WERI-Rb-1 (cell line): ENCODE measurements at regions not wholly inside any gene's neighbourhood (a gene's known extent, or its start where the extent isn't known, plus 50 kb on each side); places are given as distances from the start of the nearest gene placed in this dataset.

Source experiments
- DNase-seq: peaks from one replicate; pipeline ENCODE4 v3.0.0-alpha.2; 2020
- H3K27ac ChIP-seq: fragments of 250-450 bp; sonication (Bioruptor Pico); 2 replicates; pipeline ENCODE4 v1.5.1; 2020; ENCODE audit warnings: mild to moderate bottlenecking, moderate library complexity
- H3K27me3 ChIP-seq: fragments of 250-450 bp; sonication (Bioruptor Pico); 2 replicates; pipeline ENCODE4 v1.5.1; 2021; ENCODE audit warnings: mild to moderate bottlenecking, low read depth, moderate library complexity; ENCODE audit not compliant: insufficient read depth, severe bottlenecking
- H3K36me3 ChIP-seq: fragments of 250-450 bp; sonication (Bioruptor Pico); 2 replicates; pipeline ENCODE4 v1.5.1; 2020; ENCODE audit warnings: mild to moderate bottlenecking, moderate library complexity
- H3K4me3 ChIP-seq: 2 replicates; pipeline ENCODE4 v1.5.1; 2011; ENCODE audit warnings: low read depth, mild to moderate bottlenecking, control low read depth, low read length
- H3K9me3 ChIP-seq: fragments of 250-450 bp; sonication (Bioruptor Pico); 2 replicates; pipeline ENCODE4 v1.5.1; 2021; ENCODE audit warnings: mild to moderate bottlenecking, moderate library complexity; ENCODE audit not compliant: severe bottlenecking
- CTCF ChIP-seq: IDR thresholded peaks from 2 replicates; pipeline ENCODE4 v1.5.1; 2011; ENCODE audit warnings: low read depth, mild to moderate bottlenecking, control low read depth, inconsistent platforms, low read length

- no peaks in the 10 kb centered on the region for H3K27me3 ChIP-seq
- no peaks in the 10 kb centered on the region for H3K9me3 ChIP-seq
- no peaks in the 10 kb centered on the region for H3K36me3 ChIP-seq
- TF ChIP-seq CTCF: no peak
- H3K27ac ChIP-seq: no peak overlapping the region
- H3K4me3 ChIP-seq: no peak overlapping the region
- DNase-seq: no peak
Measured at GRCh38 chr1:193730017-193730416, 543.6 kb upstream of the B3GALT2 start.

DNA sequence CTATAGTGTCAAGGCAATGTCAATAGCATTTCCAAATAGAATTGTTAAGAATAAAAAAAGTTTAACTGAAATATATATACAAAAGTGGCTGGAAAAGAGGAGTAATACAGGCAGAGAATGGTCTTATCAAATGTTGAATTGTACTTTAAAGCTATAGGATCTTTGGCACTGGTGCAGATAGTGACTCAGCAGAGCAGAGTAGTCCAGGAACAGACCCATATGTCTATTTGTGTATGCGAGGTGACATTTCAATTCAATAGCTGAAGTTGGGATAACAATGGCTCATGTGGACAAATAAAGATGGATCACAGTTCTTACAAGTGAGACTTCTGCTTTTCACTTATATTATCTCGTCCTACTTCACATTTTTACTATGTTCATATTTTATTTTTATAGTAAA, 543.0 kb upstream of the B3GALT2 start:
- H3K36me3 ChIP-seq: no peaks in the 10 kb centered on the region
- H3K27me3 ChIP-seq: no peaks in the 10 kb centered on the region
- no peaks in the 10 kb centered on the region for H3K9me3 ChIP-seq
- no peak overlapping the region for H3K27ac ChIP-seq
- no peak for TF ChIP-seq CTCF
- DNase-seq: no peak
- H3K4me3 ChIP-seq: no peak overlapping the region

DNA sequence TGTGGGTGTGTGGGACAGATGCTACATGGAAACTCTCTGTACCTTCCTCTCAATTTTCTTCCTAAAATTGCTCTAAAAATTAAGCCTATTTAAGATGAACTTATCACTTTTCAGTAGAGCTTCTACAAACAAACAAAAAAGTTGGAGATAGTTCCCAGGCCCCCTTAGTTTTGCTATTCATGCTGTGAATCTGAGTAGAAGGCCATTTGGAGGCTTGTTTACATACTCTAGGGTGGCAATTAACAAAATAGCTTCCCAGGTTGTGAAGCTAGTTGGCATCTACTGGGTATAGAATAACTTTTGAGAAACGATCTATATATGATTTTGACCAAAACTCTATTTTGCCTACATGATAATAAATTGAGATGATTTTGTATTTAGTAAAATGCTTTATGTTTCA, 541.4 kb upstream of the B3GALT2 start:
- no peaks in the 10 kb centered on the region for H3K9me3 ChIP-seq
- no peak for TF ChIP-seq CTCF
- H3K36me3 ChIP-seq: no peaks in the 10 kb centered on the region
- no peaks in the 10 kb centered on the region for H3K27me3 ChIP-seq
- H3K27ac ChIP-seq: no peak overlapping the region
- no peak for DNase-seq
- no peak overlapping the region for H3K4me3 ChIP-seq

- no peaks in the 10 kb centered on the region for H3K9me3 ChIP-seq
- no peak overlapping the region for H3K27ac ChIP-seq
- DNase-seq: no peak
- no peak overlapping the region for H3K4me3 ChIP-seq
- H3K27me3 ChIP-seq: no peaks in the 10 kb centered on the region
- no peaks in the 10 kb centered on the region for H3K36me3 ChIP-seq
- TF ChIP-seq CTCF: no peak
Measured at GRCh38 chr1:193726722-193727121, 540.3 kb upstream of the B3GALT2 start.

DNA sequence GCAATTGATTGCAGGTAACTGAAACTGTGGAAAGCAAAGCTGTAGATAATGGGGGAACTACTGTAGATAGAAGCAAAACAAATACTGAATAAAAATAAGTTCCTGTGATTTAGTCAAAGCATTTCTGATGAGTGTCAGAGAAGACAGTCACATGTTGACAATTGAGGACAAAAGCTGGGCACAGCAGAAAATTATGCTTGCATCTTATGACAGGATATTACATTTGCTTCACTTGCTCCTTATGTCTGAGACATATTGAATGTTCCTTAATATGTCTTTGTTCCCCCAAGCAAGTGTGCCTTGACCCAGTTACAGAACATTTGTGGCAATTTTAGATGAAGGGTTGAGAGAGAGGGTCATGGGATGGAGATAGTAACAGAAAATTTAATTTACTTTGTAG, 526.0 kb upstream of the B3GALT2 start:
- Histone ChIP-seq H3K4me3 (no peak overlapping the region), H3K27ac (no peak overlapping the region), H3K27me3 (no peaks in the 10 kb centered on the region), H3K36me3 (no peaks in the 10 kb centered on the region), H3K9me3 (no peaks in the 10 kb centered on the region)
- no peak for DNase-seq
- TF ChIP-seq CTCF: no peak

GRCh38 chr1:193709607-193710006, 523.2 kb upstream of the B3GALT2 start:
- no peak for DNase-seq
- no peaks in the 10 kb centered on the region for H3K27me3 ChIP-seq
- no peak for TF ChIP-seq CTCF
- no peak overlapping the region for H3K4me3 ChIP-seq
- H3K36me3 ChIP-seq: no peaks in the 10 kb centered on the region
- H3K27ac ChIP-seq: no peak overlapping the region
- no peaks in the 10 kb centered on the region for H3K9me3 ChIP-seq
